Stomach smooth muscle (tissue), 2 donors: ENCODE measurements at regions not wholly inside any gene's neighbourhood (a gene's known extent, or its start where the extent isn't known, plus 50 kb on each side); places are given as distances from the start of the nearest gene placed in this dataset.
A peak's percentile ranks its signal among the peaks of the same experiment; 100 is the strongest.

ENCODE experiments used
- H3K27ac ChIP-seq: one replicate; pipeline ENCODE4 v1.7.0; 2013; ENCODE audit warnings: mild to moderate bottlenecking, low read length, inconsistent platforms
- H3K27me3 ChIP-seq, 2 donors: one replicate each; pipeline ENCODE4 v1.7.0; 2013; ENCODE audit warnings: low read length in 2 of 2; ENCODE audit not compliant: insufficient read depth in 2 of 2, control insufficient read depth in 1 of 2
- H3K36me3 ChIP-seq, 2 donors: one replicate each; pipeline ENCODE4 v1.7.0; 2013; ENCODE audit warnings: low read length in 2 of 2; ENCODE audit not compliant: control insufficient read depth in 2 of 2, insufficient read depth in 2 of 2
- H3K4me1 ChIP-seq: one replicate; pipeline ENCODE4 v1.7.0; 2013; ENCODE audit warnings: low read length; ENCODE audit not compliant: control insufficient read depth, insufficient read depth
- H3K4me3 ChIP-seq, 2 donors: one replicate each; pipeline ENCODE4 v1.7.0; 2013; ENCODE audit warnings: low read length in 2 of 2
- H3K9ac ChIP-seq, 2 donors: one replicate each; pipeline ENCODE4 v1.7.0; 2013; ENCODE audit warnings: low read length in 2 of 2, mild to moderate bottlenecking in 1 of 2
- H3K9me3 ChIP-seq, 2 donors: one replicate each; pipeline ENCODE4 v1.7.0; 2013; ENCODE audit warnings: low read length in 2 of 2; ENCODE audit not compliant: control insufficient read depth in 2 of 2
- donor health status: healthy.
- donor health status: Pancreatic carcinoma.

GRCh38 chr3:147662705-147663104, 253.5 kb downstream of the ZIC1 start:
- Histone ChIP-seq H3K36me3 (no peaks in the 10 kb centered on the region), H3K27me3 (no peaks in the 10 kb centered on the region), H3K4me3 (no peak overlapping the region), H3K9ac (no peak overlapping the region), H3K27ac (no peak overlapping the region), H3K9me3 (no peaks in the 10 kb centered on the region), H3K4me1 (no peaks in the 10 kb centered on the region)

- Histone ChIP-seq H3K9ac (no peak overlapping the region), H3K9me3 (no peaks in the 10 kb centered on the region), H3K27ac (no peak overlapping the region), H3K36me3 (no peaks in the 10 kb centered on the region), H3K27me3 (no peaks in the 10 kb centered on the region), H3K4me3 (no peak overlapping the region), H3K4me1 (no peaks in the 10 kb centered on the region)
Measured at GRCh38 chr3:147669077-147669476, 259.9 kb downstream of the ZIC1 start.

- H3K9me3 ChIP-seq = no peaks in the 10 kb centered on the region
- no peak overlapping the region for H3K9ac ChIP-seq
- no peaks in the 10 kb centered on the region for H3K36me3 ChIP-seq
- H3K4me1 ChIP-seq = no peaks in the 10 kb centered on the region
- H3K4me3 ChIP-seq = no peak overlapping the region
- no peak overlapping the region for H3K27ac ChIP-seq
- no peaks in the 10 kb centered on the region for H3K27me3 ChIP-seq
Measured at GRCh38 chr3:147672035-147672434, 262.9 kb downstream of the ZIC1 start.

GRCh38 chr3:147672436-147672835, 263.3 kb downstream of the ZIC1 start:
- no peak overlapping the region for H3K4me3 ChIP-seq
- no peak overlapping the region for H3K9ac ChIP-seq
- H3K27ac ChIP-seq = no peak overlapping the region
- H3K4me1 ChIP-seq = no peaks in the 10 kb centered on the region
- no peaks in the 10 kb centered on the region for H3K9me3 ChIP-seq
- H3K36me3 ChIP-seq = no peaks in the 10 kb centered on the region
- H3K27me3 ChIP-seq = no peaks in the 10 kb centered on the region

GRCh38 chr3:147675761-147676160, 266.6 kb downstream of the ZIC1 start:
- Histone ChIP-seq H3K4me3 (no peak overlapping the region), H3K36me3 (no peaks in the 10 kb centered on the region), H3K4me1 (no peaks in the 10 kb centered on the region), H3K9ac (no peak overlapping the region), H3K27ac (no peak overlapping the region), H3K27me3 (no peaks in the 10 kb centered on the region), H3K9me3 (no peaks in the 10 kb centered on the region)

- Histone ChIP-seq H3K9ac (no peak overlapping the region), H3K9me3 (no peaks in the 10 kb centered on the region), H3K36me3 (no peaks in the 10 kb centered on the region), H3K27me3 (no peaks in the 10 kb centered on the region), H3K4me1 (no peaks in the 10 kb centered on the region), H3K27ac (no peak overlapping the region), H3K4me3 (peak overlapping the region in 1 of 2 donors; percentile 23)
Measured at GRCh38 chr3:147680837-147681483, 271.8 kb downstream of the ZIC1 start.

- Histone ChIP-seq H3K9ac (no peak overlapping the region), H3K27me3 (no peaks in the 10 kb centered on the region), H3K27ac (no peak overlapping the region), H3K9me3 (no peaks in the 10 kb centered on the region), H3K4me3 (no peak overlapping the region), H3K4me1 (no peaks in the 10 kb centered on the region), H3K36me3 (no peaks in the 10 kb centered on the region)
Measured at GRCh38 chr3:147688868-147689267, 279.7 kb downstream of the ZIC1 start.

- H3K4me1 ChIP-seq = peaks cover 5% of the 10 kb centered on the region
- H3K27ac ChIP-seq = no peak overlapping the region
- no peaks in the 10 kb centered on the region for H3K27me3 ChIP-seq
- no peaks in the 10 kb centered on the region for H3K9me3 ChIP-seq
- H3K4me3 ChIP-seq = no peak overlapping the region
- H3K9ac ChIP-seq = no peak overlapping the region
- H3K36me3 ChIP-seq = no peaks in the 10 kb centered on the region
Measured at GRCh38 chr3:147699175-147699838, 290.1 kb downstream of the ZIC1 start.

- H3K36me3 ChIP-seq = no peaks in the 10 kb centered on the region
- H3K9me3 ChIP-seq = no peaks in the 10 kb centered on the region
- no peak overlapping the region for H3K27ac ChIP-seq
- no peak overlapping the region for H3K9ac ChIP-seq
- peaks cover 5% of the 10 kb centered on the region for H3K4me1 ChIP-seq
- no peaks in the 10 kb centered on the region for H3K27me3 ChIP-seq
- H3K4me3 ChIP-seq = no peak overlapping the region
Measured at GRCh38 chr3:147701195-147701594, 292.0 kb downstream of the ZIC1 start.

- no peak overlapping the region for H3K4me3 ChIP-seq
- no peaks in the 10 kb centered on the region for H3K36me3 ChIP-seq
- H3K27ac ChIP-seq = no peak overlapping the region
- no peaks in the 10 kb centered on the region for H3K27me3 ChIP-seq
- no peak overlapping the region for H3K9ac ChIP-seq
- H3K9me3 ChIP-seq = no peaks in the 10 kb centered on the region
- H3K4me1 ChIP-seq = peaks cover 5% of the 10 kb centered on the region
Measured at GRCh38 chr3:147702509-147702908, 293.3 kb downstream of the ZIC1 start.

GRCh38 chr3:147705651-147706051, 296.5 kb downstream of the ZIC1 start:
- Histone ChIP-seq H3K4me3 (no peak overlapping the region), H3K27me3 (no peaks in the 10 kb centered on the region), H3K36me3 (no peaks in the 10 kb centered on the region), H3K9ac (no peak overlapping the region), H3K4me1 (peaks cover 5% of the 10 kb centered on the region), H3K9me3 (no peaks in the 10 kb centered on the region), H3K27ac (no peak overlapping the region)
